LNCaP clone FGC (cell line): ENCODE measurements at regions not wholly inside any gene's neighbourhood (a gene's known extent, or its start where the extent isn't known, plus 50 kb on each side); places are given as distances from the start of the nearest gene placed in this dataset.

ENCODE experiments used
- DNase-seq: peaks from one replicate; pipeline ENCODE4 v3.0.0-alpha.2; 2011; ENCODE audit warnings: low read depth
- H3K4me3 ChIP-seq: 2 replicates; pipeline ENCODE4 v1.5.1; 2011; ENCODE audit warnings: mild to moderate bottlenecking, low read depth, low read length, control low read depth
- TF ChIP-seq, protein P1 (sequence below): IDR thresholded peaks from 2 replicates; pipeline ENCODE4 v1.5.1; 2012; ENCODE audit warnings: mild to moderate bottlenecking; ENCODE audit not compliant: control insufficient read depth, insufficient read depth; ENCODE audit errors: extremely low read depth

- no peak overlapping the region for H3K4me3 ChIP-seq
- TF ChIP-seq, protein P1, sequence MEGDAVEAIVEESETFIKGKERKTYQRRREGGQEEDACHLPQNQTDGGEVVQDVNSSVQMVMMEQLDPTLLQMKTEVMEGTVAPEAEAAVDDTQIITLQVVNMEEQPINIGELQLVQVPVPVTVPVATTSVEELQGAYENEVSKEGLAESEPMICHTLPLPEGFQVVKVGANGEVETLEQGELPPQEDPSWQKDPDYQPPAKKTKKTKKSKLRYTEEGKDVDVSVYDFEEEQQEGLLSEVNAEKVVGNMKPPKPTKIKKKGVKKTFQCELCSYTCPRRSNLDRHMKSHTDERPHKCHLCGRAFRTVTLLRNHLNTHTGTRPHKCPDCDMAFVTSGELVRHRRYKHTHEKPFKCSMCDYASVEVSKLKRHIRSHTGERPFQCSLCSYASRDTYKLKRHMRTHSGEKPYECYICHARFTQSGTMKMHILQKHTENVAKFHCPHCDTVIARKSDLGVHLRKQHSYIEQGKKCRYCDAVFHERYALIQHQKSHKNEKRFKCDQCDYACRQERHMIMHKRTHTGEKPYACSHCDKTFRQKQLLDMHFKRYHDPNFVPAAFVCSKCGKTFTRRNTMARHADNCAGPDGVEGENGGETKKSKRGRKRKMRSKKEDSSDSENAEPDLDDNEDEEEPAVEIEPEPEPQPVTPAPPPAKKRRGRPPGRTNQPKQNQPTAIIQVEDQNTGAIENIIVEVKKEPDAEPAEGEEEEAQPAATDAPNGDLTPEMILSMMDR, result no peak
- DNase-seq, result no peak
Observed at GRCh38 chr1:194544012-194544411, 1357.6 kb upstream of the B3GALT2 start.

DNA sequence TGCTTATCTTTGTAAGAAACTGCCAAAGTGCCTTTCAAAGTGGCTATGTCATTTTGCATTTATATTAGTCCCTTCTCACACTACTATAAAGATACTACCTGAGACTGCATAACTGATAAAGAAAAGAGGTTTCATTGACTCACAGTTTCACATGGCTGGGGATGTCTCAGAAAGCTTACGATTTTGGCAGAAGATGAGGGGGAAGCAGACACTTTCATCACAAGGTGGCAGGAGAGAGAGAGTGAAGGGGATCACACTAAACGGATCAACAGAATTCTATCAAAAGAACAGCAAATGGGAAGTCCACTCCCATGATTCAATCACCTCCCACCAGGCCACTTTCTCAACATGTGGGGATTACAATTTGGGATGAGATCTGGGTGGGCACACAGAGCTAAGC, 1352.0 kb upstream of the B3GALT2 start:
- H3K4me3 ChIP-seq, result no peak overlapping the region
- TF ChIP-seq, protein P1, result no peak
- no peak for DNase-seq

GRCh38 chr1:194537521-194537920, 1351.1 kb upstream of the B3GALT2 start:
- no peak overlapping the region for H3K4me3 ChIP-seq
- DNase-seq, result no peak
- TF ChIP-seq, protein P1, result no peak

- peak; percentile 8 for DNase-seq
- TF ChIP-seq, protein P1, result no peak
- H3K4me3 ChIP-seq, result no peak overlapping the region
Observed at GRCh38 chr1:194535369-194535768, 1349.0 kb upstream of the B3GALT2 start.

DNA sequence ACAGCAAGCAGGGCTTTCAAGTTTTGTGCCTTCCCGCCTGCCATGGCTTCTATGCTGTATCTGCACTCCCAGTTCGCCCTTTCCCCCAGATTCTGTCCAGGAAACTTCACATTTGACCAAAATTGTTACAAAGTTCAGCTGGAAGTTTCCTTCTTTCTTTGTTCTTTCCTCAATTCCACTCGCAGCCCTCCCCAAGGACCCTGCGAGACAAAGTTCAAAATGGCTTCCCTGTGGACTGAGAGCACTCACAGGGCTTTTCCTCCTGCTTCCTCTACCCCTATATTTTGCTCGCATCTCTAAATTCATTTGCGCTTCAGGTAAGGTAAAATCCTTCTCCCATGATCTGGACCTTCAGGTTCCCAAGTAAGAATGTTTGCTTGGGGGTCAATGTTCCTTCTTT, 1348.4 kb upstream of the B3GALT2 start:
- H3K4me3 ChIP-seq, result no peak overlapping the region
- DNase-seq, result no peak
- TF ChIP-seq, protein P1, result no peak

GRCh38 chr1:194533641-194534040, 1347.2 kb upstream of the B3GALT2 start:
- TF ChIP-seq, protein P1, result no peak
- H3K4me3 ChIP-seq, result no peak overlapping the region
- no peak for DNase-seq

DNA sequence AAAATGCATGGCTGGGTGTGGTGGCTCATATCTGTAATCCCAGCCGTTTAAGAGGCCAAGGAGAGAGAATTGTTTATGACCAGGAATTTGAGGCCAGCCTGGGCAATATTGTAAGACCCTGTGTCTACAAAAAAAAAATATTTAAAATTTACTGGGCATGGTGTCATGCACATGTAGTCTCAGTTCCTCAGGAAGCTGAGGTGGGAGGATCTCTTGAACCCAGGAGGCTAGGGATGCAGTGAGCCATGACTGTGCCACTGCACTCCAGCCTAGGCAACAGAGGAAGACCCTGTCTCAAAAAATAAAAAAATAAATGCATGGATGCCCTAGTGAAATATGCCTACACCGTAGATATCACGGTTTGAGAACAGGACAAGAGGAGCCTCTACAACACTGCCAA, 1331.2 kb upstream of the B3GALT2 start:
- TF ChIP-seq, protein P1, result no peak
- no peak for DNase-seq
- no peak overlapping the region for H3K4me3 ChIP-seq
